ENCODE measurements at regions not wholly inside any gene's neighbourhood (a gene's known extent, or its start where the extent isn't known, plus 50 kb on each side); places are given as distances from the start of the nearest gene placed in this dataset.

DNA sequence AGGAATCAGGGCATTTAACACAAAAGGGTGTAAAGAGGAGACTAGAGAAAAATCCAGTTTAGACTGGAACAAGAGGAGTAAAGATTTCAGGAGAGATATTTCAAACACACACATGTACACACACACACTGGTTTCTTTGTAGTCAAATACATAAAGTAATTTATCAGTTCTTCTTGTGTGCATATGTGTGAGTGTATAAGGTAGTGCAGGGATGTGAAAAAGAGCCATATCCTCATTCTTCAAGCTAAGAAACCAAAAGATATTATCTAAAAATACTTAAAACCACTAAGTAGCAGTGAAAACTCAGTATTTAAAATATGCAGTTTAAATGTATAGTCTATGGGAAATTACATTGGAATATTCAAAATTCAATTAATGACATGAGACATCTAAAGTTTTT, 52.5 kb upstream of the CARD18 start:
- no peak for TF ChIP-seq GATA2 (IDR thresholded peaks at IDR 0.05; ENCODE audit: low read depth, low read length)
- TF ChIP-seq GATA3 (IDR thresholded peaks at IDR 0.05; ENCODE audit: low read depth, low read length): no peak

DNA sequence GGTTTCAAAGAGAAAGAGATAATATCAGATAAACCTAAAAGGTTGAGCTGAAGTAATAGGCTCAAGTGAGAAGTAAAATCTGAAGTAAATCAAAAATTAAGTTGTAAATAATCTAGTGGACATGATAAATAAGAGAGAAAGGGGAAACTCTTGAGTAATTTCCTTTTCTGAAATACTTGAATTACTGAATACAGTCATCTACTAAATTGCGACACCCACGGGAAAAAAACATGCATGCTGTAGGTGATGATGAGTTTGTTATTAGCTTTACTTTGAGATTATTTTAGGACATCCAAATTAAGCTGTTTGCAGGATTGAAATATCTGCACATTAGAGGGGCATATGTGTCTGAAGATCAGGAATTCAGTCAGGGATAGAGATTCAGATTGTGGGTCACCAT, 50.0 kb upstream of the CARD18 start:
- TF ChIP-seq GATA3 (IDR thresholded peaks at IDR 0.05; ENCODE audit: low read depth, low read length): no peak
- no peak for TF ChIP-seq GATA2 (IDR thresholded peaks at IDR 0.05; ENCODE audit: low read depth, low read length)
